Upper lobe of left lung (tissue), 4 donors: ENCODE measurements at regions not wholly inside any gene's neighbourhood (a gene's known extent, or its start where the extent isn't known, plus 50 kb on each side); places are given as distances from the start of the nearest gene placed in this dataset.

ENCODE experiments used
- POLR2A ChIP-seq, 4 donors: fragments of 450-650 bp; IDR thresholded peaks; one replicate each; pipeline ENCODE4 v1.5.1; 2016 to 2017; ENCODE audit warnings: antibody characterized with exemption in 4 of 4, mild to moderate bottlenecking in 2 of 4
- TF ChIP-seq, protein P1 (sequence below), 6 experiments: fragments of 450-650 bp in 4 of 6; fragments of 200-600 bp in 2 of 6; sonication (generic) in 2 of 6; IDR thresholded peaks; one replicate each; pipeline ENCODE4 v1.5.1; 2016 to 2019; ENCODE audit warnings: antibody characterized with exemption in 6 of 6

DNA sequence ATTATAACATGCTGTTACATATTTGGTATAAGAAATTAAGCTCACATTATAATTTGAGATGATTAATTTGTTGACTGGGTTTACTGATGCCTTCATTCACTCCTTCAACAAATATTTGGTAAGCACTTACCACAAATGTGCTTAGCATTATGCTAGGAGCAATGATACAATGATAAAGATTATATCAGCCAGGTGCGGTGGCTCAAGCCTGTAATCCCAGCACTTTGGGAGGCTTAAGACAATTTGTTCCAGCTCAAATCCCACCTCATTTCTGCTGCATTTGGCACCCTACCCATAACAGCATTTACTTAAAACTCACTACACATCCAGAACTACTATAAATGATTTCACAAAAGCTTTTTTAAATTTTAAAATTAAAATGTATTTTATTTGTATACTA, 1263.6 kb upstream of the RAG2 start:
- TF ChIP-seq POLR2A (IDR thresholded peaks at IDR 0.05), result no peak
- TF ChIP-seq, protein P1, sequence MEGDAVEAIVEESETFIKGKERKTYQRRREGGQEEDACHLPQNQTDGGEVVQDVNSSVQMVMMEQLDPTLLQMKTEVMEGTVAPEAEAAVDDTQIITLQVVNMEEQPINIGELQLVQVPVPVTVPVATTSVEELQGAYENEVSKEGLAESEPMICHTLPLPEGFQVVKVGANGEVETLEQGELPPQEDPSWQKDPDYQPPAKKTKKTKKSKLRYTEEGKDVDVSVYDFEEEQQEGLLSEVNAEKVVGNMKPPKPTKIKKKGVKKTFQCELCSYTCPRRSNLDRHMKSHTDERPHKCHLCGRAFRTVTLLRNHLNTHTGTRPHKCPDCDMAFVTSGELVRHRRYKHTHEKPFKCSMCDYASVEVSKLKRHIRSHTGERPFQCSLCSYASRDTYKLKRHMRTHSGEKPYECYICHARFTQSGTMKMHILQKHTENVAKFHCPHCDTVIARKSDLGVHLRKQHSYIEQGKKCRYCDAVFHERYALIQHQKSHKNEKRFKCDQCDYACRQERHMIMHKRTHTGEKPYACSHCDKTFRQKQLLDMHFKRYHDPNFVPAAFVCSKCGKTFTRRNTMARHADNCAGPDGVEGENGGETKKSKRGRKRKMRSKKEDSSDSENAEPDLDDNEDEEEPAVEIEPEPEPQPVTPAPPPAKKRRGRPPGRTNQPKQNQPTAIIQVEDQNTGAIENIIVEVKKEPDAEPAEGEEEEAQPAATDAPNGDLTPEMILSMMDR (IDR thresholded peaks at IDR 0.05), result no peak
